ENCODE measurements at regions not wholly inside any gene's neighbourhood (a gene's known extent, or its start where the extent isn't known, plus 50 kb on each side); places are given as distances from the start of the nearest gene placed in this dataset.

DNA sequence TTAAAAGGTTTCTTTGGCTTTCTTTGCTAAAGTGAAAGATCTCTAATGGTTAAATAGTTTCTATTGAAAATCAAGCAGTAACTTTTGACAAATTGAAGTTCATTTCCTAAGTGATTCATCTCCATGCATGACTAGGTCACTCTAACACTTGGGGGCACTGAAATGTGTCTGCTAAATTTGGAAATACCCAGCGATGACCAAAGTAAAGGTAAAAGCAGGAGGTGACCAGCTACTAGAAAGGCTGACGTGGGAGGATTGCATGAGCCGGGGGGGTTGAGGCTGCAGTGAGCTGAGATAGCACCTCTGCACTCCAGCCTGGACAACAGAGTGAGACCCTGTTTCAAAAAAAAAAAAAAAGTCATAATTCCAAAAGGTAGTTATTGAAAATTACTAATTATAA, 111.8 kb upstream of the GPR141 start:
- TF ChIP-seq, protein P1, sequence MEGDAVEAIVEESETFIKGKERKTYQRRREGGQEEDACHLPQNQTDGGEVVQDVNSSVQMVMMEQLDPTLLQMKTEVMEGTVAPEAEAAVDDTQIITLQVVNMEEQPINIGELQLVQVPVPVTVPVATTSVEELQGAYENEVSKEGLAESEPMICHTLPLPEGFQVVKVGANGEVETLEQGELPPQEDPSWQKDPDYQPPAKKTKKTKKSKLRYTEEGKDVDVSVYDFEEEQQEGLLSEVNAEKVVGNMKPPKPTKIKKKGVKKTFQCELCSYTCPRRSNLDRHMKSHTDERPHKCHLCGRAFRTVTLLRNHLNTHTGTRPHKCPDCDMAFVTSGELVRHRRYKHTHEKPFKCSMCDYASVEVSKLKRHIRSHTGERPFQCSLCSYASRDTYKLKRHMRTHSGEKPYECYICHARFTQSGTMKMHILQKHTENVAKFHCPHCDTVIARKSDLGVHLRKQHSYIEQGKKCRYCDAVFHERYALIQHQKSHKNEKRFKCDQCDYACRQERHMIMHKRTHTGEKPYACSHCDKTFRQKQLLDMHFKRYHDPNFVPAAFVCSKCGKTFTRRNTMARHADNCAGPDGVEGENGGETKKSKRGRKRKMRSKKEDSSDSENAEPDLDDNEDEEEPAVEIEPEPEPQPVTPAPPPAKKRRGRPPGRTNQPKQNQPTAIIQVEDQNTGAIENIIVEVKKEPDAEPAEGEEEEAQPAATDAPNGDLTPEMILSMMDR (IDR thresholded peaks at IDR 0.05), result no peak
- TF ChIP-seq EP300 (IDR thresholded peaks at IDR 0.05) (no peak), POLR2A (IDR thresholded peaks at IDR 0.05) (no peak)

All from ovary (tissue), 3 donors.